Naive thymus-derived CD4-positive, alpha-beta T cell (primary cell): ENCODE measurements at regions not wholly inside any gene's neighbourhood (a gene's known extent, or its start where the extent isn't known, plus 50 kb on each side); places are given as distances from the start of the nearest gene placed in this dataset.

Source experiments
- ATAC-seq: fragments of 150-1000 bp; cut with Tn5 transposase; 2 replicates; pipeline ENCODE4 v1.10.0; 2021; ENCODE audit warnings: mild to moderate bottlenecking, moderate library complexity
- CTCF ChIA-PET: fragments of 350-600 bp; sonication (Branson Sonifier 250); formaldehyde crosslinking; loops from one replicate; lab custom pipeline; 2021; ENCODE audit warnings: antibody characterized with exemption; lab: Charles Lee
- POLR2A ChIA-PET: fragments of 350-600 bp; sonication (Branson Sonifier 250); formaldehyde crosslinking; loops from one replicate; lab custom pipeline; 2021; ENCODE audit warnings: antibody characterized with exemption, inconsistent platforms; lab: Charles Lee
- DNase-seq, 9 donors: peaks; one replicate each; pipeline versions ENCODE4 v3.0.0 to v3.0.0-alpha.2; 2020 to 2022; ENCODE audit warnings: mixed read lengths in 1 of 9
- H3K27ac ChIP-seq: one replicate; pipeline ENCODE4 v1.7.0; 2013; ENCODE audit warnings: mild to moderate bottlenecking, low read depth, low read length, moderate library complexity
- H3K27me3 ChIP-seq, 2 donors: one replicate each; pipeline ENCODE4 v1.7.0; 2013; ENCODE audit warnings: low read length in 2 of 2, mild to moderate bottlenecking in 2 of 2, moderate library complexity in 2 of 2; ENCODE audit not compliant: control insufficient read depth in 2 of 2, insufficient read depth in 2 of 2
- H3K36me3 ChIP-seq, 3 experiments: 1 replicate in 2 of 3; 2 replicates in 1 of 3; pipeline ENCODE4 v1.7.0; 2013; ENCODE audit warnings: low read length in 3 of 3, mild to moderate bottlenecking in 3 of 3, moderate library complexity in 1 of 3; ENCODE audit not compliant: insufficient read depth in 3 of 3, control insufficient read depth in 2 of 3
- H3K4me1 ChIP-seq, 2 donors: one replicate each; pipeline ENCODE4 v1.7.0; 2013; ENCODE audit warnings: low read length in 2 of 2, mild to moderate bottlenecking in 2 of 2, moderate library complexity in 1 of 2; ENCODE audit not compliant: control insufficient read depth in 2 of 2, insufficient read depth in 2 of 2
- H3K4me3 ChIP-seq: 2 replicates; pipeline ENCODE4 v1.7.0; 2013; ENCODE audit warnings: mild to moderate bottlenecking, low read length
- H3K9me3 ChIP-seq, 3 experiments: 1 replicate in 2 of 3; 2 replicates in 1 of 3; pipeline ENCODE4 v1.7.0; 2013; ENCODE audit warnings: low read length in 3 of 3; ENCODE audit not compliant: control insufficient read depth in 2 of 3
- H3K27ac Mint-ChIP-seq, 9 donors: one replicate each; pipeline ENCODE4 v1.8.0; 2020 to 2022; ENCODE audit warnings: mixed read lengths in 9 of 9, mild to moderate bottlenecking in 8 of 9, moderate library complexity in 5 of 9, inconsistent platforms in 2 of 9
- H3K27me3 Mint-ChIP-seq, 5 donors: one replicate each; pipeline ENCODE4 v1.8.0; 2021 to 2022; ENCODE audit warnings: mixed read lengths in 5 of 5, mild to moderate bottlenecking in 1 of 5
- H3K36me3 Mint-ChIP-seq, 5 donors: one replicate each; pipeline ENCODE4 v1.8.0; 2020 to 2022; ENCODE audit warnings: mixed read lengths in 5 of 5, mild to moderate bottlenecking in 3 of 5, inconsistent platforms in 1 of 5
- H3K4me1 Mint-ChIP-seq, 7 donors: one replicate each; pipeline ENCODE4 v1.8.0; 2020 to 2022; ENCODE audit warnings: mixed read lengths in 7 of 7, mild to moderate bottlenecking in 3 of 7, inconsistent platforms in 1 of 7
- H3K4me3 Mint-ChIP-seq, 10 donors: one replicate each; pipeline ENCODE4 v1.8.0; 2020 to 2022; ENCODE audit warnings: mild to moderate bottlenecking in 10 of 10, mixed read lengths in 10 of 10, moderate library complexity in 6 of 10, inconsistent platforms in 2 of 10
- H3K9me3 Mint-ChIP-seq, 11 donors: one replicate each; pipeline ENCODE4 v1.8.0; 2020 to 2022; ENCODE audit warnings: mixed read lengths in 11 of 11, mild to moderate bottlenecking in 4 of 11, inconsistent platforms in 1 of 11, moderate library complexity in 1 of 11
- intact Hi-C, 2 donors: fragments of 100-400 bp; cut with micrococcal nuclease; formaldehyde crosslinking; loops; one replicate each; pipeline ENCODE4 v1.15.1; 2023

DNA sequence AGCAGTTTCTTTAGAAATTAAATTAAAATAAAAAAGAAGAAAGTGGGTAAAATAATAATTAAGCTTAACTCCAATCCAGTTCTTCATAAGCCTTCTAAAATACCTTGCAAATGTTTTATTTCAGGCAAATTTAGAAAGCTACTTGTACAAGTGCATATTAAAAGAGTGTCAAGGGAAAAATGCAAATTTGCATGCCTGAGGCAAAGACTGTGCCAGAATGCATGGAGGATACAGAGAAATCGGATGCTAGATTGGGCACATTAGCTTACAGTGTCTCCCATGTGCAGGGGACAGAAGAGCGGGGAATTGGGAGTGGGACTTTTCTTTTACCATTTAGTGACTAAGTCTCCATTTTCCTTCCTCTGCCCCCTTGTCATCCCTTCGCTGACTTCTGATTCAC is 173.0 kb upstream of the NWD2 start:
- H3K27me3 Mint-ChIP-seq, result peaks cover 0 to 6% (median 0%) of the 10 kb centered on the region in 5 donors
- intact Hi-C loops, result no loop called here
- H3K4me1 ChIP-seq, result no peaks in the 10 kb centered on the region
- peaks cover 0 to 4% (median 0%) of the 10 kb centered on the region in 11 donors for H3K9me3 Mint-ChIP-seq
- H3K27ac ChIP-seq, result no peak overlapping the region
- no peaks in the 10 kb centered on the region for H3K36me3 ChIP-seq
- H3K9me3 ChIP-seq, result no peaks in the 10 kb centered on the region
- H3K27me3 ChIP-seq, result no peaks in the 10 kb centered on the region
- DNase-seq (no peak), ATAC-seq (no peak)
- H3K27ac Mint-ChIP-seq, result no peak overlapping the region
- no peaks in the 10 kb centered on the region for H3K36me3 Mint-ChIP-seq
- ChIA-PET CTCF (no interaction called here), POLR2A (no interaction called here)
- peaks cover 3 to 10% (median 5%) of the 10 kb centered on the region in 7 donors for H3K4me1 Mint-ChIP-seq
- H3K4me3 Mint-ChIP-seq, result no peak overlapping the region
- H3K4me3 ChIP-seq, result no peak overlapping the region

DNA sequence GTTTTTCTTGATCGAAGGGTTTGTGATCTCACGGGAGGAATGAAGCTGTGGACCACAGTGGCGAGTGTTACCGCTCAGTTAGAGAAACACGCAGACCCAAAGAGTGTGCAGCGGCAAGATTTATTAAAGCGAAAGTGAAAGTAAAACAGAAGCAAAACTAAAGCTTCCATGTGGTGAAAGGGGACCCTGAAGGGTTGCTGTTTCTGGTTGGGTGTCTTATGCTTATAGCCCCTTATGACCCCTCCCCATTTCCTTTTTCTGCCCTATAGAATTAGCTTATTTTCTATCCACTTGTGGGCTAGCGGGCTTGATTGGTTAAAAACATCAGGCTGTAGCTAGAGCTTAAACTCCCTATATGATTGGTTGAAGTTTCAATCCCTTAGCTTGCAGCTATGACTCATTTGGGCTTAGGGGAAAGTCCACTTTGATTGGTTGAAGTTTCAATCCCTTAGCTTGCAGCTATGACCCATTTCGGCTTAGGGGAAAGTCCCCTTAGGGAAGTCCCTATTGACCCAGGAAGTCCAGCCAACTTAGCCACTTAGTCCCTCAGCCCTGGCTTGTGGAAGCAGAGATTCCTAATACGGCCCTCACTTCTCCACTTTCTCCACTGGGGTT is 171.2 kb upstream of the NWD2 start:
- H3K36me3 ChIP-seq, result no peaks in the 10 kb centered on the region
- H3K27ac ChIP-seq, result no peak overlapping the region
- no peaks in the 10 kb centered on the region for H3K27me3 ChIP-seq
- Mint-ChIP-seq H3K9me3 (peaks cover 0 to 4% (median 0%) of the 10 kb centered on the region in 11 donors), H3K4me3 (peak overlapping the region in 3 of 10 donors; percentile 6 to 42 (median 36)), H3K36me3 (no peaks in the 10 kb centered on the region), H3K27ac (no peak overlapping the region), H3K27me3 (peaks cover 0 to 3% (median 0%) of the 10 kb centered on the region in 5 donors), H3K4me1 (peaks cover 3 to 10% (median 5%) of the 10 kb centered on the region in 7 donors)
- intact Hi-C loops, result no loop called here
- H3K4me1 ChIP-seq, result no peaks in the 10 kb centered on the region
- no peak overlapping the region for H3K4me3 ChIP-seq
- ChIA-PET POLR2A (no interaction called here), CTCF (no interaction called here)
- ATAC-seq, result no peak
- no peak for DNase-seq
- H3K9me3 ChIP-seq, result no peaks in the 10 kb centered on the region

DNA sequence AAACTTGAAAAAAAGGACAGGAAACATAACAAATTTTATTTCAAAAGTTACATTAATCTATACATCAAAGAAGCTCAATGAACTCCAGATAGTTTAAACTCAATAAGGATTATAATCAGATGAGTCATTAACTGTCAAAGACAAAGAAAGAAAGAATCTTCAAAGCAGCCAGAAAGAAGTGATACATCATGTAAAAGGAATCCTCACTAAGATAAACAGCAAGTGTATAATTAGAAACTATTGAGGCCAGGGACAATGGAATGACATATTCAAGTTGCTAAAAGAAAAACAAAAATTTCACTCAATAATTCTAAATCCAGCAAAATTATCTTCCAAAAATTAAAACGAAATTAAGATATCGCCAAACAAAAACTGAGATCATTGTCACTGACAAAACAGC is 161.6 kb upstream of the NWD2 start:
- POLR2A ChIA-PET, result no interaction called here
- Mint-ChIP-seq H3K9me3 (peaks cover 0 to 46% (median 13%) of the 10 kb centered on the region in 11 donors), H3K4me1 (no peaks in the 10 kb centered on the region), H3K36me3 (no peaks in the 10 kb centered on the region), H3K4me3 (no peak overlapping the region), H3K27ac (no peak overlapping the region), H3K27me3 (no peaks in the 10 kb centered on the region)
- ATAC-seq, result no peak
- Histone ChIP-seq H3K9me3 (peaks cover 0 to 3% (median 0%) of the 10 kb centered on the region in 3 experiments), H3K27ac (no peak overlapping the region), H3K27me3 (no peaks in the 10 kb centered on the region), H3K36me3 (no peaks in the 10 kb centered on the region), H3K4me1 (no peaks in the 10 kb centered on the region), H3K4me3 (no peak overlapping the region)
- no peak for DNase-seq
- CTCF ChIA-PET, result no interaction called here
- intact Hi-C loops, result no loop called here

DNA sequence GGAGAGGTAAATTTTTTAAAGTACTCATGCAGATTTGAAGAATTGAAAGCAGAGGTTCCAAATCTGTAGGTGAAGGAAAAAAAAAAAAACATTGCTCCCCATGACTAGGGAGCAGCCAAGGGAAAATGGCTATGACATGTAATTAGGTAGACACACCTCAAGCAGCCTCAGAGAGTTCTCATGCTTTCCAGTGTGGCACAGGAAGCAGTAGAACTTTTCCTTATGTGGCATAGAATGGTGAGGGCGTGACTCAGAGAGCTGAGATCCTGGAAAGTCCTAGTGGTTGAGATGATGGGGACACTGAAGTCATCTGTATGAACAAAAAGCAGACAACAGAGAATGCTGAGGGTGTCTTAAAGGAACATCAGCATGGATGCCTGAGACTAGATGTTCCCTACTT is 148.6 kb upstream of the NWD2 start:
- POLR2A ChIA-PET, result no interaction called here

DNA sequence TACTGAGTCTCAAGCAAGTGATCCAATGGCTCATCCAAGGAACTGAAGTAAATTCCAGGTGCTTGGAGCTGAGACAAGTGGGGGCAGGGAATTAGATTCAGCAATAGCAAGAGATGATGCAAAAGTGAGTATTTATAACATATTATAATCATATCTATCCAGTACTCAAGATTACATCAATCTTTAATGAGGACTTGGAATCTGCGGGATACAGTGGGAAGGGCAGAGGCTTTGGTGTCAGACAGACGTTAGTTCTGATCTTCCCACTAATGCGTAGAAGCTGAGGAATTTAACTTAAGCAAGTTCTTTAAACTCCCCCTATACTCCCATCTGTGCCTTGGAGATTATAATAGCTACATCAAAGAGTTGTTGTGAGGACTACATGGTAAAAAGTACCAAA is 143.4 kb upstream of the NWD2 start:
- H3K36me3 Mint-ChIP-seq, result no peaks in the 10 kb centered on the region
- H3K9me3 ChIP-seq, result no peaks in the 10 kb centered on the region
- H3K9me3 Mint-ChIP-seq, result peaks cover 0 to 6% (median 0%) of the 10 kb centered on the region in 11 donors
- no peaks in the 10 kb centered on the region for H3K4me1 Mint-ChIP-seq
- intact Hi-C loops, result no loop called here
- ChIA-PET POLR2A (no interaction called here), CTCF (no interaction called here)
- H3K27me3 ChIP-seq, result no peaks in the 10 kb centered on the region
- DNase-seq, result no peak
- no peak overlapping the region for H3K4me3 ChIP-seq
- H3K4me3 Mint-ChIP-seq, result no peak overlapping the region
- no peak overlapping the region for H3K27ac Mint-ChIP-seq
- H3K27me3 Mint-ChIP-seq, result peaks cover 0 to 8% (median 3%) of the 10 kb centered on the region in 5 donors
- ATAC-seq, result no peak
- no peaks in the 10 kb centered on the region for H3K36me3 ChIP-seq
- no peaks in the 10 kb centered on the region for H3K4me1 ChIP-seq
- H3K27ac ChIP-seq, result no peak overlapping the region

More for the DNA sequence above, 148.6 kb upstream of the NWD2 start:
- ATAC-seq, result no peak
- no peaks in the 10 kb centered on the region for H3K9me3 ChIP-seq
- H3K4me1 ChIP-seq, result no peaks in the 10 kb centered on the region
- H3K9me3 Mint-ChIP-seq, result peaks cover 0 to 11% (median 2%) of the 10 kb centered on the region in 11 donors
- H3K4me3 Mint-ChIP-seq, result no peak overlapping the region
- peak overlapping the region in 1 of 9 donors; percentile 37 for H3K27ac Mint-ChIP-seq
- H3K27me3 ChIP-seq, result no peaks in the 10 kb centered on the region
- CTCF ChIA-PET, result interaction anchor here (0.6 kb wide), 1 partner anchor 44 kb away, joined by 3 read pairs; no protein-coding TSS in a partner anchor
- H3K4me1 Mint-ChIP-seq, result no peaks in the 10 kb centered on the region
- intact Hi-C loops, result no loop called here
- DNase-seq, result no peak
- H3K36me3 Mint-ChIP-seq, result no peaks in the 10 kb centered on the region
- H3K36me3 ChIP-seq, result no peaks in the 10 kb centered on the region
- H3K4me3 ChIP-seq, result no peak overlapping the region
- no peak overlapping the region for H3K27ac ChIP-seq
- H3K27me3 Mint-ChIP-seq, result peaks cover 0 to 22% (median 11%) of the 10 kb centered on the region in 5 donors

DNA sequence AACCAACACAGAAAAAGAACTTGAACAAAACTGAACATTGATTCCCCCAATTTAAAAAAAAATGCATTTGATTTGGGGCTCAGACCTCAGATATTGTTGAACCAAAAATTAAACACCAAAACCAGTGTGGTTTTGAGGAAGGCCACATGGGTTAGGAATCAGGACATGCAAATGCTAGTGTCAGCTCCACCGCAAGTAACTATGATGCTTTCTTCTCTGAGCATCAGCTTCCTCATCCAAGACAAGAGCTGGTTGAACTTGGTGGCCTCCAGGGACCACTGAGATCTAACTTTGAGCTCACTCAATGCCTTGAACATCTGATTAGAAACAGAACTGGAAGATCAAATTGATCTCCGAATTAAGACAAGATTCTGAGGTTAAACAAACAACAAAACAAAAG is 142.9 kb upstream of the NWD2 start:
- Histone ChIP-seq H3K4me3 (no peak overlapping the region), H3K27ac (no peak overlapping the region), H3K4me1 (no peaks in the 10 kb centered on the region), H3K36me3 (no peaks in the 10 kb centered on the region), H3K27me3 (no peaks in the 10 kb centered on the region), H3K9me3 (no peaks in the 10 kb centered on the region)
- POLR2A ChIA-PET, result no interaction called here
- ATAC-seq, result no peak
- DNase-seq, result no peak
- Mint-ChIP-seq H3K4me1 (no peaks in the 10 kb centered on the region), H3K27me3 (peaks cover 0 to 6% (median 3%) of the 10 kb centered on the region in 5 donors), H3K36me3 (no peaks in the 10 kb centered on the region), H3K4me3 (no peak overlapping the region), H3K9me3 (peaks cover 0 to 6% (median 0%) of the 10 kb centered on the region in 11 donors), H3K27ac (no peak overlapping the region)
- CTCF ChIA-PET, result no interaction called here
- intact Hi-C loops, result no loop called here

DNA sequence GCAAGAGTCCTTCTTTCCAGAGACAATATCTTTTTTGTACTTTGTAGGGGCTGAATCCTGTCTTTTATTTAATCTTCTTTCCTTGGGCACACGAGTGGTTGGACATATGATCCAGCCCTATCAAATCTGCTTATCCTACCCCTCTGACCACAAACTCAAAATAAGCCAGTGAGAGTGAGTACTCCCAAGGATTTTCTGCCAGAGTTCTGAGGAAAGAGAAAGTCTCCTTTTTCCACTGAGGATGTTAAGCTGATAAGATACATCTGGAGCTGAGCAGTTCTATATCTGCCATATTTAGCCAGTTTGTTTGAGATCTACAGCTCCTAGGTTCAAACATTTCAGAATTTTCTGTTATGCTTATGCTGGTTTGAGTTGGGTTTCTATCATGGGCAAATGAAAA is 134.8 kb upstream of the NWD2 start:
- intact Hi-C loops, result no loop called here
- no peaks in the 10 kb centered on the region for H3K4me1 ChIP-seq
- no peaks in the 10 kb centered on the region for H3K4me1 Mint-ChIP-seq
- DNase-seq (no peak), ATAC-seq (no peak)
- H3K36me3 ChIP-seq, result no peaks in the 10 kb centered on the region
- H3K9me3 ChIP-seq, result no peaks in the 10 kb centered on the region
- H3K4me3 ChIP-seq, result no peak overlapping the region
- H3K27me3 ChIP-seq, result no peaks in the 10 kb centered on the region
- H3K4me3 Mint-ChIP-seq, result no peak overlapping the region
- H3K27ac ChIP-seq, result no peak overlapping the region
- no peaks in the 10 kb centered on the region for H3K36me3 Mint-ChIP-seq
- peaks cover 0 to 5% (median 0%) of the 10 kb centered on the region in 5 donors for H3K27me3 Mint-ChIP-seq
- POLR2A ChIA-PET, result no interaction called here
- H3K27ac Mint-ChIP-seq, result no peak overlapping the region
- H3K9me3 Mint-ChIP-seq, result peaks cover 0 to 2% (median 0%) of the 10 kb centered on the region in 11 donors
- CTCF ChIA-PET, result no interaction called here
